IMR-90 (cell line): ENCODE measurements at regions not wholly inside any gene's neighbourhood (a gene's known extent, or its start where the extent isn't known, plus 50 kb on each side); places are given as distances from the start of the nearest gene placed in this dataset.
A peak's percentile ranks its signal among the peaks of the same experiment; 100 is the strongest.

Experiments
- BHLHE40 ChIP-seq: fragments of 150-350 bp; IDR thresholded peaks from 2 replicates; pipeline ENCODE4 v1.6.1; 2016; ENCODE audit warnings: mild to moderate bottlenecking, low read depth, low read length
- MAZ ChIP-seq: IDR thresholded peaks from 2 replicates; pipeline ENCODE4 v1.6.1; 2012; ENCODE audit warnings: low read depth, mild to moderate bottlenecking, low read length, improper control_type of control experiment, moderate library complexity, borderline replicate concordance
- MXI1 ChIP-seq: IDR thresholded peaks from 2 replicates; pipeline ENCODE4 v1.6.1; 2012; ENCODE audit warnings: low read depth, mild to moderate bottlenecking, low read length, moderate library complexity, borderline replicate concordance
- NFE2L2 ChIP-seq: fragments of 150-350 bp; IDR thresholded peaks from 2 replicates; pipeline ENCODE4 v1.6.1; 2016; ENCODE audit warnings: low read depth, mild to moderate bottlenecking, low read length
- POLR2A ChIP-seq: IDR thresholded peaks from 2 replicates; pipeline ENCODE4 v1.6.1; 2012; ENCODE audit warnings: mild to moderate bottlenecking, low read depth, low read length
- RAD21 ChIP-seq: IDR thresholded peaks from 2 replicates; pipeline ENCODE4 v1.6.1; 2012; ENCODE audit warnings: low read length, improper control_type of control experiment
- SMC3 ChIP-seq: fragments of 150-350 bp; IDR thresholded peaks from 2 replicates; pipeline ENCODE4 v1.6.1; 2016; ENCODE audit warnings: low read depth, mild to moderate bottlenecking, antibody characterized with exemption, low read length, moderate library complexity
- TF ChIP-seq, protein P1 (sequence below): conservative IDR thresholded peaks from 2 replicates; pipeline ENCODE4 v1.5.1; 2012; ENCODE audit warnings: mild to moderate bottlenecking, low read depth, low read length, improper control_type of control experiment
- TF ChIP-seq, protein P2 (sequence below): fragments of 150-350 bp; IDR thresholded peaks from 2 replicates; pipeline ENCODE4 v1.6.1; 2017; ENCODE audit warnings: mild to moderate bottlenecking, antibody characterized with exemption, low read length, low read depth

DNA sequence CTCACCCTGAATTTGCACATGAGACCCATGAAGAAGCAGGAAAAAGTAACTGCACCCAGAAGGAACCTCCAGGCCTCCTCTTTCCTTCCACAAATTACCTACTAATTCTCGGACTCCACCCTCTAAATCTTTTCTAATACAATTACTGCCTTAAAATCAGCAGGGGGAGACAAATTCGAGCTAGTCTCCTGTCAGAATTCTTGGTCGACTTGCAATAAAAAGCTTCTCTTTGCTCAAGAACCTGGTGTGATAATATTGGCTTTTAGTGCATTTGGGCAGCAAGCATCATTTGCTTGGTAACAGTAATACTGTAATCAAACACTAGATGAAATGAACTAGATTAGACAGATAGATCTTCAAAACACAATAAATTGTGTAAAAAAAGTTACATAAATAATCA lies 281.9 kb downstream of the RAP2B start:
- TF ChIP-seq, protein P1, sequence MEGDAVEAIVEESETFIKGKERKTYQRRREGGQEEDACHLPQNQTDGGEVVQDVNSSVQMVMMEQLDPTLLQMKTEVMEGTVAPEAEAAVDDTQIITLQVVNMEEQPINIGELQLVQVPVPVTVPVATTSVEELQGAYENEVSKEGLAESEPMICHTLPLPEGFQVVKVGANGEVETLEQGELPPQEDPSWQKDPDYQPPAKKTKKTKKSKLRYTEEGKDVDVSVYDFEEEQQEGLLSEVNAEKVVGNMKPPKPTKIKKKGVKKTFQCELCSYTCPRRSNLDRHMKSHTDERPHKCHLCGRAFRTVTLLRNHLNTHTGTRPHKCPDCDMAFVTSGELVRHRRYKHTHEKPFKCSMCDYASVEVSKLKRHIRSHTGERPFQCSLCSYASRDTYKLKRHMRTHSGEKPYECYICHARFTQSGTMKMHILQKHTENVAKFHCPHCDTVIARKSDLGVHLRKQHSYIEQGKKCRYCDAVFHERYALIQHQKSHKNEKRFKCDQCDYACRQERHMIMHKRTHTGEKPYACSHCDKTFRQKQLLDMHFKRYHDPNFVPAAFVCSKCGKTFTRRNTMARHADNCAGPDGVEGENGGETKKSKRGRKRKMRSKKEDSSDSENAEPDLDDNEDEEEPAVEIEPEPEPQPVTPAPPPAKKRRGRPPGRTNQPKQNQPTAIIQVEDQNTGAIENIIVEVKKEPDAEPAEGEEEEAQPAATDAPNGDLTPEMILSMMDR = peak; percentile 19; the same call in 1 of the 2 replicates
- TF ChIP-seq SMC3 = no peak
- no peak for TF ChIP-seq POLR2A
- no peak for TF ChIP-seq MXI1
- TF ChIP-seq RAD21 = no peak
- TF ChIP-seq MAZ = no peak
- TF ChIP-seq, protein P2, sequence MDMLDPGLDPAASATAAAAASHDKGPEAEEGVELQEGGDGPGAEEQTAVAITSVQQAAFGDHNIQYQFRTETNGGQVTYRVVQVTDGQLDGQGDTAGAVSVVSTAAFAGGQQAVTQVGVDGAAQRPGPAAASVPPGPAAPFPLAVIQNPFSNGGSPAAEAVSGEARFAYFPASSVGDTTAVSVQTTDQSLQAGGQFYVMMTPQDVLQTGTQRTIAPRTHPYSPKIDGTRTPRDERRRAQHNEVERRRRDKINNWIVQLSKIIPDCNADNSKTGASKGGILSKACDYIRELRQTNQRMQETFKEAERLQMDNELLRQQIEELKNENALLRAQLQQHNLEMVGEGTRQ = no peak
- no peak for TF ChIP-seq NFE2L2
- TF ChIP-seq BHLHE40 = no peak
